T follicular helper cell (primary cell): ENCODE measurements at regions not wholly inside any gene's neighbourhood (a gene's known extent, or its start where the extent isn't known, plus 50 kb on each side); places are given as distances from the start of the nearest gene placed in this dataset.

Source experiments
- DNase-seq: peaks from one replicate; pipeline ENCODE4 v3.0.0-alpha.2; 2020; ENCODE audit warnings: low read depth

DNA sequence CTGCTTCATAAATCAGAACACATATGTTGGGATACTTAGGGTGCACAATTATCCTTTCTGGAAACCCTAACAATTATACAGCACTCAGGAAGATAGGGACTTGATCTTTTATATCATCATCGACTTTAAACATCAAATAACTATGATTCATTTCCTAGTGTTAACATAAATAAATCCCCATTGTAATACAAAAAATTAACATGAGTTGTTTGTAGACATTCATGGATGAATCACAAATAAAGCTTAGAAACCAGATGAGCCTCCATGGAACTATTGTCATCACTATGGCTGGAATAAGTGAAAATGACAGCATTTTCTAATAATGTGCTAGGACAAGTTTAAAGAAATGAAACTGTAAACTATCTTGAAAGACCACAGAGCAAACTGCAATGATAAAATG is 821.7 kb downstream of the GATA3 start:
- DNase-seq = no peak

GRCh38 chr10:8889538-8889937 is 835.0 kb downstream of the GATA3 start:
- no peak for DNase-seq

DNA sequence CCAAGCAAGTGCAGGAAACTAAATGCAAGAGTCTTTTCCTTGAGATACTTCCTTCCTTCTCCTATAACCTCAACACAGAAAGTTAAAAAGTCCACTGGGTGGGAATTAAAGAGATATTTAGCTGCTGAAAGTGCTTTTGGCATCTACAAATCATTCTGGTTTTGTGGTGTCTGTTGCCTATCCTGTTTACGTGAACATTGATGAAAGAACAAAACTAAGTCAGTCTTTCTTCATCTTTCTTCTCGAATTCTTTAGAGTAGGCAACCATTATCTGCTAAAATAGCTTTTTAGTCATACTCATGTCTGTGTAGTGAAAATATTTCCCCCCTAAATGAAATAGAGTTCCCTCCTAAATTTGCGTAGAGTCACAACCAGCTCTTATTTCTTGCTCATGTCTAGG is 838.6 kb downstream of the GATA3 start:
- no peak for DNase-seq

DNA sequence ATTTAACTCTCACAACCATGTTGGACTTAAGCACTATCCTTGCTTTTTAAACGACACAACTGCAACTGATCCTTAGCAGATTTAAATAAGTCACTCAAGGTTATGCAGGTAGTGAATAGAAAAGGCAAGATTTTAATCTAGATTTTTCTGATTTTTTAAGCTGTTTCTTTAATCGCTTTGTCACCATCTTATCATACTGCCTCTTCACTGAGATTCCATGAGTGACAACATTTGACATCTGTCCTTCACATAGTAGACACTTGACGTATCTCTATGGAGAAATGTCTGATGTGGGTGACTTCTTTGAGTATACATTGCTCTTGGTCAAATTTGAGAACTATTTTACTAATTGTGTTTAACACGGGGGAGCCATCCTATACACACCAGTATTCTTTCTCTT is 839.7 kb downstream of the GATA3 start:
- DNase-seq = no peak

DNA sequence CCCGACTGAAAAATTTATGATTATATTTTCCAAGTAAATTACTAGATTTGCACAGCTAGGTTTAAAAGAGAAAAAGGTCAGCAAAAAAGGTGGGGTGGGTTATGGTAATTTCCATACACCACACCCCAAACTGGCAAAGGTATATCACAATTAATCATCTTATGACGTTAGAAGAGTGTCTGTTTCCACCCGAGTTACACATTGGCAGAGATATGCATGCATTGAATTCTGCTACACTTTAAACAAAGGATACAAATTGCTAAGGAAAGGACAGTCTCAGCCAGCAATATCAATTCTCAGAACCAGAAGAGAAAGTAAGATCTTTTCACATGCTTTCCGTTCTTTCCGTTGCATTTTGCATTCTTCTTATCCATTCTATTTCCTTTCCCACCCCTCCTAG is 843.3 kb downstream of the GATA3 start:
- DNase-seq = no peak

GRCh38 chr10:8898745-8899330 is 844.4 kb downstream of the GATA3 start:
- no peak for DNase-seq

DNA sequence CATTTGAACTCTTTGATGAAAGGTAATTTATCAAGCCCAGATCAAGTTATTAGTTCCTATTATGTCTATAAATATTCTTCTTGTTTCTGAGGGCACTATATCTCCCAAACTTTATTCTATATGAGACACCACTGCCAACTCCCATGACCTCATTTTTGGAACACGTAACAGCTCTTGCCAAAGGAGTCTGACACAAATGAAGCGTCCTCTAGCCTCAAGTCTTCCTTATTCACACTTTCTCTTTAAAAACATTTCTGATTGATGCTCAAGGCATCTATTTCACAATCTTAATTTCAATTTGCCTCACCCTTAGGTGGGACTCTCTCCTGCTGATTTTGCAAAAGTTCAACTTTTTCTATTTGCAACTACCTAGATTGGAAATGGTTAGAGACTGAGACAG is 848.4 kb downstream of the GATA3 start:
- no peak for DNase-seq

DNA sequence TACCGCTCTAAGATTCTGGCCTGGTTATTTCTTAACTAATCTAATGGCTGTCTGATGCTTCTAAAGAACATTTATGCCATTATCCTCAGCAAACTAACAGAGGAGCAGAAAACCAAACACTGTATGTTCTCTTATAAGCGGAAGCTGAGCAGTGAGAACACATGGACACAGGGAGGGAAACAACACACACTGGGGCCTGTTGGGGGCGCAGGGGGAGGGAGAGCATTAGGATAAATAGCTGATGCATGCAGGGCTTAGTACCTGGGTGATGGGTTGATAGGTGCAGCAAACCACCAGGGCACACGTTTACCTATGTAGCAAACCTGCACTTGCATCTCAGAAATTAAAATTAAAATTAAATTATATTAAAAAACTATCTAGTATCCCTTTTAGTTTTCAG is 853.5 kb downstream of the GATA3 start:
- no peak for DNase-seq

- no peak for DNase-seq
Measured at GRCh38 chr10:8910314-8910713, 855.8 kb downstream of the GATA3 start.

DNA sequence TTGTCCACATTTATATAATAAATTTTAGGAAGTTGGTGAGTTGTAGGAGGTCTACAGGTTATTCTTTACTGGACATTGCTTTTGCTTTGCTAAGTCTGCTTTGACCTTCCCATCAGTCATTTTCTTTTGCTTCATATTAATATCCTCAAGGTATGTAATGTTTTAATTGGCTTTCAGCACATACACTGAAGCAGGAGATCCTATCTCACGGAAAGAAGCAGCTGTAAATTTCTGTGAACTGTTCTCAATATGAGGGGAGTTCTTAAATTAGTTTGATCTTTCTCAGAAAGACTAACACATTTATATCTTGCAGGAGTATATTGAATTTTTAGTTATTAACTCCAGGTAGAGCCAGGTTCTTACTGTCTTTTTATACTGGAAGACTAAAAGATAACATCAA is 856.5 kb downstream of the GATA3 start:
- DNase-seq = no peak

- DNase-seq = no peak
Measured at GRCh38 chr10:8912108-8912507, 857.6 kb downstream of the GATA3 start.

GRCh38 chr10:8913720-8914119 is 859.2 kb downstream of the GATA3 start:
- DNase-seq = no peak

GRCh38 chr10:8919280-8919679 is 864.8 kb downstream of the GATA3 start:
- no peak for DNase-seq

GRCh38 chr10:8921568-8921967 is 867.1 kb downstream of the GATA3 start:
- no peak for DNase-seq

GRCh38 chr10:8923096-8923495 is 868.6 kb downstream of the GATA3 start:
- no peak for DNase-seq

DNA sequence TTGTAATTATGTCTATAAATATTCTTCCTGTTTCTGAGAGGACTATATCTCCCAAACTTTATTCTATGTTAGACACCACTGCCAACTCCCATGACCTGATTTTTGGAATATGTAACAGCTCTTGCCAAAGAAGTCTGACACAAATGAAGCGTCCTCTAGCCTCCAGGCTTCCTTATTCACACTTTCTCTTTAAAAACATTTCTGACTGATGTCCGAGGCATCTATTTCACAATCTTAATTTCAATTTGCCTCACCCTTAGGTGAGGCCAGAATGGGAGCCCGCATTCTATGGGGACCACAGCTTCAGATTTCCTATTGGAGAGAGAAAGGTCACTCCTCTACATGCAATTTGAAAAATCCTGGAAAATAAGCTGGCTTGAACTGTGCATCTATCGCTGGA is 873.2 kb downstream of the GATA3 start:
- no peak for DNase-seq

- no peak for DNase-seq
Measured at GRCh38 chr10:8946451-8946850, 892.0 kb downstream of the GATA3 start.

DNA sequence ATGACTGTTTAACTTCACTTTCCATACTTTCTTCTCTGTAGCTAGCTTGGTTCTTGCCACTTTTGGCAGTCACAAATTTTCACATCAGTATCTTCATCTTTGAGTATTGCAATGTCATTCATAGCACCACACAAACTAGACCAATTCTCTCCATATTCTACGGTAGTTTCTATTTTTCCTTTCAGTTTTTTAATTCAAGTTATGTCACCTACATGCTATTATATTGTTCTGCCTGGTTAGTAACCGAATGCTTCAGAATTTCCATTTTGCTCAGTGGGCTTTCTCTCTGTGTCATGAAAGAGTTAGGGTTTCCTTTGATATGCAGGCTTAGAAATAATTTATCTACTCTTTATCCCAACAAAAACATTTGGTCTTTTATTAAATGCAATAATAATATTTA is 896.5 kb downstream of the GATA3 start:
- DNase-seq = no peak

GRCh38 chr10:8951440-8952089 is 897.1 kb downstream of the GATA3 start:
- no peak for DNase-seq

- no peak for DNase-seq
Measured at GRCh38 chr10:8956400-8956799, 901.9 kb downstream of the GATA3 start.

GRCh38 chr10:8962249-8962648 is 907.8 kb downstream of the GATA3 start:
- no peak for DNase-seq

- DNase-seq = no peak
Measured at GRCh38 chr10:8967061-8967460, 912.6 kb downstream of the GATA3 start.

DNA sequence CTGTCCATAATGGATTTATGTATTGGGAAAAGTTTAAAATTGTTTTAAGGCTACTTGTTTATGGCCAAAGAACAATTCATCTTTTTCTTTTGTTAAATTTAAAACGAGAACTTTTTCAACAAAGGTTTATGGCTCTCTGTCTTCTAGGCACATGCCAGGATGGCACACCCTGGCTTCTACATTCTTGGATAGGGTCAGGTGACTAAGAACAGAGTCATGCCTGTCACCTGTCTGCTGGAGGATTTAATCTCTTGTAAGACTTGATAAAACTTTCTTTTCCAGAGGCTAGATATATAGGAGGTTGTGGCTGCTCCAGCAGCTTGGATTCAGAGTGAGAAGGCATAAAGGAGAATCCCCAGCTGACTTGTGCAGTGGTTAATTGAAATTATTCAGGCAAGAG is 915.4 kb downstream of the GATA3 start:
- no peak for DNase-seq

DNA sequence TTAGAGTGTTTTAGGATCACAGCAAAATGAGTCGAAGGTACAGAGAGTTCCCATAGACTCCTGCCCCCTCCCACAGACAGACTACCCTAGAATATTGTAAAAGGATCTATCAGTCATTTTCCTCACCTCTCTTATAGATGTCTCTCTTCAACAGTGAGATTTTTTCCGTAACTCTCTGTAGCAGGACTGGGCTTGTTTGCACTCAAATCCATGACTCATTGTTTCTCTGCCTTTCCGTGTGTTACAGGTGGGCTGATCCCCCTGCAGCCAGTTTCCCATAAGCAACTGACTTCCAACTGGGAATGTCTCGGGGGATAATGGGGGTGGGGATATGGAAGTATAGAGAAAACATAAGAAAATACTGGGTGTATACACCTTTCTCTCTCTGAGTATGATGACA is 921.0 kb downstream of the GATA3 start:
- DNase-seq = no peak
